ENCODE measurements at regions not wholly inside any gene's neighbourhood (a gene's known extent, or its start where the extent isn't known, plus 50 kb on each side); places are given as distances from the start of the nearest gene placed in this dataset.

- TF ChIP-seq POLR2A (IDR thresholded peaks at IDR 0.05) (no peak), CTCF (IDR thresholded peaks at IDR 0.05) (no peak)
These were observed 140.2 kb upstream of the SGCD start for GRCh38 chr5:156186760-156187159.
